ENCODE measurements at regions not wholly inside any gene's neighbourhood (a gene's known extent, or its start where the extent isn't known, plus 50 kb on each side); places are given as distances from the start of the nearest gene placed in this dataset.
"Not testable (repeated sequence)": the region's sequence is repeated elsewhere in the genome, so short reads cannot be mapped to it uniquely, and the experiment has no call there.

GRCh38 chr13:50772881-50773280 is 70.6 kb downstream of the DLEU7 start:
- DNase-seq: not testable (repeated sequence)

Data from NCI-H524 treated with DMSO at 0.1 percent for 48 hours (cell line).